HG03565 (cell line): ENCODE measurements at regions not wholly inside any gene's neighbourhood (a gene's known extent, or its start where the extent isn't known, plus 50 kb on each side); places are given as distances from the start of the nearest gene placed in this dataset.

Source experiments
- ATAC-seq: cut with Tn5 transposase; IDR thresholded peaks from one replicate; pipeline ENCODE4 v1.9.1; 2021; ENCODE audit warnings: mild to moderate bottlenecking, moderate library complexity; ENCODE audit not compliant: unreplicated experiment

DNA sequence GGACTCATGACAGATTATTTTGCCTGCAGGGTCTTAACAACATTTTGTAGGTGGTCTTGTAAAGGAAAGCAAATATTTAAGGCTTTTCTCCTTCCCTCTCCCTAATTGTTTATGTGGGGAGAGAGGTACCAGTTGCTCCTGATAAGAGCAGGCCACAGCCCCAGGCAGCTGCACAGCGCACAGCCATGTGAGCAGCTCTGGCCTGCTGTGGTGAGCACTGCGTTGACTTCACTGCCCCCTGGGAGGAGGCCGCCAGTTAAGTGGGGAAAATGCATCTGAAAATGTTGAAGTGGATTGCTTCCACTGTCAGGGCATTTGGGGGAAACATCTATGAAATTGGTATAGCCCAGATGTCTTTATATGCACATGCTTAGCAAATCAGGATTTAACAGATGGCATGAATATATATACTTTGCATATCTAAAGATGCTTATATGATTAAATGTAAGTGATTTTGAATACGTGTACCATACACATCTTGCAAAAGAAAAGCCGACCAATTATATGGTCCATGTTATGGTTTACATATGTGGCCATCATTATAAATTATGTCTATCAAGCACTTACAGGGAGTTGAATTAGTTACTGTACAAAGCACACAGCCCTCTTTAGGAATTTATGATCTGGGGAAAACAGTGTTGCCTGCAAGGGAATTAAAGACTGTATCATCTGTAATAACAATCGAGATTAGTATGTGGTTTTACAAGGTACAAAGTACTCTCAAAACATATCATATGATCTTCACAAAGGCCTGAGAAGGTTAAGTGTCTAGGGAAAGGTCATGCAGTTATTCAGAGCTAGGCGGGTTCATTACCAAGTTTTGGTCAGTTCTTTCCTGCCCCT is 132.1 kb downstream of the RHOU start:
- no peak for ATAC-seq

GRCh38 chr1:228867951-228868730 is 132.9 kb downstream of the RHOU start:
- ATAC-seq, result no peak

GRCh38 chr1:228868731-228869024 is 133.4 kb downstream of the RHOU start:
- ATAC-seq, result no peak

- no peak for ATAC-seq
These were observed 134.1 kb downstream of the RHOU start for GRCh38 chr1:228869312-228869824.

GRCh38 chr1:228870041-228870713 is 134.9 kb downstream of the RHOU start:
- ATAC-seq, result no peak

DNA sequence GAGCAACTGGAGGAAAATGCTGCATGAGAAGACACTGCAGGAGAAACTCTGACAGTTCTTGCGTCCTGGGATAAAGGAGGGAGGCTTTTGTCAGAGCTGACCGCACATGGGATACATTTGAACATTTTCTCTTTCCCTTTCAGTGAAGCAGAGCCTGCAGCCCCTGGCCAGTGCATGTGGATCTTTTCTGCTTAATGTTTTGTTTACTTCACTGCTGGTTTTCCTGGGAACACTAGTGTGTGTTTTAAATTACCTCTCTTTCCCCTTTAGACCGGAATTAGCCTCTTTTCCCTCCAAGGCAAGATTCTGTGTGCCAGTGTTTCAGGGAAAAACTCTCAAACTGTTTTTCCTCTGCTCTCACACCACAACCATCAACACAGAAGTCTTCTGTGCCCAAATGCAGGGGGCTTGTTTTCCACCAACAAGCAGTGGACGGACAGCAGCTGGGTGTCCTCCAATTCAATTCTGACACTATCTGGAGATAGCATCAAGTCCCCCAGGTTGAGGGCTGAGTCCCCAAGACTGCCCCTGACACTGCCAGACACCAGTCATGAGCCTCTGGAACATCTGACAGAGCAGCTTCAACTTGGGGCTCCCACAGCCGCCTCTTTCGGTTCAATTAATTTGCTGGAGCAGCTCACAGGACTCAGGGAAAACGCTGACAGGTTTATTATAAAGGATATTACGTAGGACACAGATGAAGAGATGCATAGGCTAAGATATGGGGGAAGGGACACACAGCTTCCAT is 136.2 kb downstream of the RHOU start:
- ATAC-seq, result no peak

DNA sequence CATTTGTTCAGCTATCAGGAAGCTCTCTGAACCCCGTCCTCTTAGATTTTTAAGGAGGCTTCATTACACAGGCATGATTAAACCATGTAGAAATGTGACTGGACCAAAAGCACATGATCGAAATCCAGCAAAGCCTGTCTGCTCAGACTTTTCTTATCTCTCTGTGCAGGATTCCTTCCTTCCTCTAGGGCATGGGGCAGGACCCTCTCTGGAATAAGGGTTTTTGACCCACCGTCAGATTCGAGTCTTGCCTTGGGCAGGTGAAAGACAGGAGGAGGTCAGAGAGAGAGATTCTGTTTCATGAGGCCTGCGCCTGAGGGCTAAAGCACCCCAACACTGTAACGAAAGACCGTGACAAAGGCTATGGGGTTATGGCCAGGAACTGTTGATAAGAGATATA is 136.8 kb downstream of the RHOU start:
- ATAC-seq, result no peak

DNA sequence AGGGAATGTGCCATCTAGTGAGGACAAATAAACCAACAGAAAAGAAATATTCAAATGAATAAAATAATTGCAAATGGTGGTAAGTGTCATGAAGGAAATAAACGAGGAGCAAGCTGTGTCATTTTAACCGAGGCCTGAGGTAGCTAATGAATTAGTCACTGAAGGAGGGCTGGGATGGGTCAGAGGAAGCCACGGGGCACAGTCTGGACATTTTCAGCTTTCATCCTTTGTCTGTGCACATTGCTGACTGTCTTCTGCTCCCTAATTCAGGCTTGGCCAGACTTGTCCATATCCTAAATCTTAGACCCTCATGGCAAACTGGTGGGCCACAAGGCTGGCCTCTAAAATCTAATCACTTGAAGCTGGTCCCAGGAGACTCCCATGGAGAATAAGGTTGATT is 138.4 kb downstream of the RHOU start:
- ATAC-seq, result no peak

- ATAC-seq, result no peak
These were observed 140.5 kb downstream of the RHOU start for GRCh38 chr1:228875741-228876140.

DNA sequence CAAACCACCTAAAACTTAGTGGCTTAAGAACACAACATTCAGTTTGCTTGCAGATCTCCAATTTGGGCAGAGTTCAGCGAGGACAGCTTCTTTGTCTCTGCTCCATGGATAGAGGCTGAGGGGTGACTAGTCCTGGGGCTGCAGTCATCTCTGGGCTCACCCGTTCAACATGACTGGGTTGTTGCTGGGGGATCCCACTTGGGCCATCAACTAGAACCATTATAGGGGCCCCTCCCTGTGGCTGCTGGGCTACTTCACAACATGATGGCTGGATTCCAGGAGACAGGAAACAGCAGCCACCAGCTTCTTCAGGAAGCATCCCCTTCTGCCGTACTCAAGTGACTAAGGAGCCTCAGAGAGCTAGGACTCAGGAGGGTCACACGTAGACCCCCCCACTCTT is 140.9 kb downstream of the RHOU start:
- ATAC-seq, result no peak

DNA sequence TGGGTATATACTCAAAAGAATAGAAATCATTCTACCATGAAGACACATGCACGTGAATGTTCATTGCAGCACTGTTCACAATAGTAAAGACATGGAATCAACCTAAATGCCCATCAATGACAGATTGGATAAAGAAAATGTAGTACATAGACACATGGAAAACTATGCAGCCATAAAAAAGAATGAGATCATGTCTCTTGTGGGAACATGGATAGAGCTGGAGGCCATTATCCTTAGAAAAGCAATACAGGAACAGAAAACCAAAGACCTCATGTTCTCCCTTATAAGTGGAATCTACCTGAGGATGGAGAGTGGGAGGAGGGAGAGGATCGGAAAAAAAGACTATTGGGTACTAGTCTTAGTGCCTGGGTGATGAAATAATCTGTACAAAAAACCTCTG is 143.9 kb downstream of the RHOU start:
- ATAC-seq, result no peak

GRCh38 chr1:228882041-228882770 is 146.9 kb downstream of the RHOU start:
- ATAC-seq, result no peak

GRCh38 chr1:228882771-228883450 is 147.6 kb downstream of the RHOU start:
- no peak for ATAC-seq

DNA sequence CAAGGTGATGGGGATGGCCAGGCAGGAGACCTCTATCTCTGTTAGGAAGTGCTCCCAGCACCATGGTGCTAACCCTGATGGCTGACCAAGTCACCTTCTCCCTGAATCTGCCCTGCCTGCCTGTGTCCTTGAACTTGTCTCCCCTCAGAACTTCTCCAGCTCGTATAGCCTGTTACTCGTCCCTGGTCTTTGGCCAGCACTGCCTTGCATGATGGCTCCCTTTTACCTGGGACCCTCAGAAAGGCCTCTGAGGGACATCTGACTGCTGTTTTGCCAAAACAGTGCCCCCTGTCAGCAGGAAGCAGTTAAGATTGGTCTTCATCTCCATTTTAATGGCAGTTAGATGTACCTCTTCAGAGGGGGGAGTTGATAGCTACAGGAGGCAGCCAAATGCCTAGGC is 148.3 kb downstream of the RHOU start:
- ATAC-seq, result no peak

DNA sequence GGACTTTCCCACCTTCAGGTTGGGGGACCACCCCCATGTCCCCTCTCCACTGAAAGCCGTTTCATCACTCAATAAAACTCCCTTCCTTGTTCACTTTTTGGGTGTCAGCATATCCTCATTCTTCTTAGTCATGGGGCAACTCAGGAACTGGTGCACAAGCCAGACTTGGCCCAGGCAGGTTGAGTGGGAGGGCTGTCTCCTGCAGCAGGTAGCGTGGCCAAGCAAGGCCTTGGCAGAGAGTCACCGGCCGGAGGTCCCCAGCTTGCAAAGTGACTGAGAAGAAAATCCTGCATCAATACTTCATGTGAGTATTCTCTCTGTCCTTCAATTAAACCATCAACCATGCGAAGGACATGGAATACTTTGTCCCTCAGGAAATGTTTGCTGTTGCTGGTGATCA is 148.9 kb downstream of the RHOU start:
- ATAC-seq, result no peak

GRCh38 chr1:228884615-228885566 is 149.6 kb downstream of the RHOU start:
- ATAC-seq, result no peak

- ATAC-seq, result no peak
These were observed 150.6 kb downstream of the RHOU start for GRCh38 chr1:228885845-228886244.

DNA sequence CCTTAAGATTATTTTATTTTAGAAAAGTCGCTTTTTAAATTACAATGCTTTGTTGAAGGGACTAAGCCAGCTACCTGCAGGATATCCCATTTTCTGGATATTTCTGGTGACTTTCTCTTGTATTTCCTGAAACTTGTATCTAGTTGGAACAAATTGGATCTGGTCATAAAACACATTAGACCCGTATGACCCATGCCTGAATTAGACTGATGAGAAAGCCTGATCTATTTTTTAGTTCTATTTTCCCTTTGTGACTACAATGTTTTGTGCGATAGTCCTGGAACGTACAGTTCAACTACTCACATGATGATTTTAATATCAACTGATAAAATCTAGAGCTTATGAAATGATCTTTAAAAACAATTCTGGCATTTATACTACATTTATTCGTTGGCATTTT is 151.8 kb downstream of the RHOU start:
- ATAC-seq, result no peak

- no peak for ATAC-seq
These were observed 152.7 kb downstream of the RHOU start for GRCh38 chr1:228887960-228888359.
